Fibroblast of pulmonary artery (primary cell): ENCODE measurements at regions not wholly inside any gene's neighbourhood (a gene's known extent, or its start where the extent isn't known, plus 50 kb on each side); places are given as distances from the start of the nearest gene placed in this dataset.
A peak's percentile ranks its signal among the peaks of the same experiment; 100 is the strongest.
"Not testable (repeated sequence)": the region's sequence is repeated elsewhere in the genome, so short reads cannot be mapped to it uniquely, and the experiment has no call there.

Experiments
- DNase-seq: peaks from one replicate; pipeline ENCODE4 v3.0.0-alpha.2; 2010; ENCODE audit warnings: low read depth
- H3K4me3 ChIP-seq: replicated peaks from 2 replicates; pipeline ENCODE4 v1.5.1; 2011; ENCODE audit warnings: low read depth, mild to moderate bottlenecking, control low read depth, low read length, moderate library complexity
- TF ChIP-seq, protein P1 (sequence below): IDR thresholded peaks from 2 replicates; pipeline ENCODE4 v1.5.1; 2011; ENCODE audit warnings: mild to moderate bottlenecking, control low read depth, low read length, inconsistent platforms; ENCODE audit errors: missing control alignments

DNA sequence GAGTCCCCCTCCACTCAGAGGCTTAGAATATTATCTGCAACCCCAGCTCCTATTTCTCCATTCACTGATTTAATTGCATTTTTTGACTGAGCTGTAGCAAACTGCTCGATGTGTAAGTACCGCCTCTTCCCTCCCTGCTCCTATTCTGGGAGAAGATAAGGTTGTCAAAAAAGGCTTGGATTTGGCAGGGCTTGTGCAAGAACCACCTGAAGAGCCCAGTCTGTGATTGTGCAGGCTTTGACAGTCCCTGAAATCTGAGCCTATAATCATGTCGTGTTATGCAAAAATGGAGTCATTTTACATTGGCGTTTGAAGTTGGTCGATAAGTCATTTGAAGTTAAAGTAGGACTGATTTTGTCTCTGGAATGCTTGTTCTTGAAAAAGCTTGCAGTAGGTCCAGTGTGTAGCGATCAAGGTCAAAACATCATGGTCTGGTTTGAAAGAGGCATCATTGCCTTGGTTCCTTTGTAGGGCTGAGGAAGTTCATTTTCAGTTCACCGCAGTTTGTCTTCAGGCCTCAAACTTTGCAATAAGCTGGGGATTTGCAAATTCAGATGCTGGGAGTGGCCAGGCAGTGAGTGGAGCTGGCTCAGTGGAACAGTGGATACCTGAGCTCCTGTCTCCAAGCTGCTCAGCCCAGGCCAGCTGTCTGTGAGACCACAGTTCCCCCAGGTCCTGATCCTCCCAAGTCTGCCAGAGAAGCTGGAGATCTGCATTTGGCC, 68.8 kb downstream of the KATNIP start:
- no peak overlapping the region for H3K4me3 ChIP-seq
- TF ChIP-seq, protein P1, sequence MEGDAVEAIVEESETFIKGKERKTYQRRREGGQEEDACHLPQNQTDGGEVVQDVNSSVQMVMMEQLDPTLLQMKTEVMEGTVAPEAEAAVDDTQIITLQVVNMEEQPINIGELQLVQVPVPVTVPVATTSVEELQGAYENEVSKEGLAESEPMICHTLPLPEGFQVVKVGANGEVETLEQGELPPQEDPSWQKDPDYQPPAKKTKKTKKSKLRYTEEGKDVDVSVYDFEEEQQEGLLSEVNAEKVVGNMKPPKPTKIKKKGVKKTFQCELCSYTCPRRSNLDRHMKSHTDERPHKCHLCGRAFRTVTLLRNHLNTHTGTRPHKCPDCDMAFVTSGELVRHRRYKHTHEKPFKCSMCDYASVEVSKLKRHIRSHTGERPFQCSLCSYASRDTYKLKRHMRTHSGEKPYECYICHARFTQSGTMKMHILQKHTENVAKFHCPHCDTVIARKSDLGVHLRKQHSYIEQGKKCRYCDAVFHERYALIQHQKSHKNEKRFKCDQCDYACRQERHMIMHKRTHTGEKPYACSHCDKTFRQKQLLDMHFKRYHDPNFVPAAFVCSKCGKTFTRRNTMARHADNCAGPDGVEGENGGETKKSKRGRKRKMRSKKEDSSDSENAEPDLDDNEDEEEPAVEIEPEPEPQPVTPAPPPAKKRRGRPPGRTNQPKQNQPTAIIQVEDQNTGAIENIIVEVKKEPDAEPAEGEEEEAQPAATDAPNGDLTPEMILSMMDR: no peak
- DNase-seq: no peak

DNA sequence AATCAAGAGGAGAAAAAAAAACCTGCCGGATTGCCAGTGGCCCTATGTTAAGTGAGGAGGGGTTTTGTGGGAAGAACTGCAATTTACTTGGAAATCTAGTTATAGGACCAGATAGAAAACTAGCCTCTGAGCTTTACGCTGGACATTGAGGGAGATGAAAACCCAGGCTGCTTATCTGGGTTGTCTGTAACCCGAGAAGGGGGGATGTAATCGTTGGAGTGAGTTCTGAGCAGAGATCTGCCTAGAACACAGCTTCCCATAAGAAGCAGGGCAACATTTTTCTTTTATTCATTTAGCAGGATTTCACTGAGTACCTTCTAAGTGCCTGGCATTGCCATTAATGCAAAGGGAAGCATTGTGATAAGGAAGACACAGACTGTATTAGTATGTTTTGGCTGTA, 70.6 kb downstream of the KATNIP start:
- no peak for DNase-seq
- TF ChIP-seq, protein P1: no peak
- no peak overlapping the region for H3K4me3 ChIP-seq

DNA sequence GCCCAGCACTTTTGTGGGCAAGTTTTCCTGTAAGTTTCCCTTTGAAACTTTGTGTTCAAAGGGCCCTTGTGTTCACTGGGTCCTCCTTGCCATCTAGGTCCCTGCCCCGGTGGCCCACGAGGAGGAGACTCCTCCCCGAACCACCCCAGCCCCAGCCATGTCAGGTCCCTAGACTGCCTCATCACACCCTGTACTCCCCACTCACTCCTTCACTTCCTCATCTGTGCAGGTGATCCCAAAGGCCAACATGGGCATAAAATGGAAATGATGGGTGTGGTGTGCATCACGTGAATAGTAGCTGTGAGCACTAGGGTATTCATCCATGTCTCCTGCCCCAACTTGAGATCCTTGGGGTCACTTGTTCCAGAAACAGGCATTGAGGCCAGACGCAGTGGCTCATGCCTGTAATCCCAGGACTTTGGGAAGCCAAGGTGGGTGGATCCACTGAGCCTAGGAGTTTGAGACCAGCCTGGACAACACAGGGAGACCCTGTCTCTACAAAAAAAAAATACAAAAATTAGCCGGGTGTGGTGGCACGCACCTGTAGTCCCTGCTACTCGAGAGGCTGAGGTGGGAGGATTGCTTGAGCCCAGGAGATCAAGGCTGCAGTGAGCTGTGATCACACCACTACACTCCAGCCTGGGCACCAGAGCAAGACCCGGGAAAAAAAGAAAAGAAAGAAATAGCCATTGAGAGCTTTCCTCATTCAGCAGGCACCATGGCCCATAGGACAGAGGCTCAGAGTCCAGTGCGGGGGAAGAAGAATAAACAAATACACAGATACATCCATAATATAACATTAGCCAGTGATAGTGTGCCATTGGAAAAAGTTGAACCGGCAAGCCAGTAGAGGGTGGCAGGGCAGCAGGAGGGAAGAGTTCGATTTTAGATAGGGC, 74.5 kb downstream of the KATNIP start:
- H3K4me3 ChIP-seq: no peak overlapping the region
- DNase-seq: no peak
- TF ChIP-seq, protein P1: no peak

DNA sequence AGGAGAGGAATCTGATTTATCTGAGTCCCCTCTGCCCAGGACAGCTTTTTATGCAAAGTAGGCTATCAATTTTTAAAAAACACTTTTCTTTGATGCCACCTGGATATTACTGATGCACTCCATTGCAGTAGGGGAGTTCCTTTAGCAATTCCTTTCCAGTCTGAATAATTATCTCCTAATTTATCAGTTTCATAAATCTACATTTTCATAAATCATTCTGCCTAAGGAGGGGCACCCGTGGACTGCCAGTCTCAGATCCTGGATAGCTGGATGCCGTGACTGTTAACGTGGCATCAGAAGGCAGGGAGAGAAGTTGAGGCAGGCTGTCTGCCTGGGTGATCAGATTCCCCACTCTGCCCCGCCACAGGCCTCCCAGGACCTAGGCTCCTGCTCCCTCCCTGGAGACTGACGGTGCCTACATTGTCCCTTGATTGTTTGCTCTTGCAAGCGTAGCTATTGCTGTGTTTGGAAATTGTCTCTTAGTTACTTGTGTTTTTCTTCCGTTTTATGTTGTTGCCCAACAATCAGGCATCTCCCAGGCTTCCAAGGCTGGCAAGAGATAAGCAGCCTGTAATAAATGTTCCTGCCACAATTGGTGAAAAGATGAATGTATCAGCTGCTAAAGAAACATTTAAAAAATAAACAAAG, 75.2 kb downstream of the KATNIP start:
- H3K4me3 ChIP-seq: no peak overlapping the region
- TF ChIP-seq, protein P1: no peak
- peak; percentile 87 for DNase-seq

GRCh38 chr16:27627136-27627535, 77.2 kb downstream of the KATNIP start:
- no peak overlapping the region for H3K4me3 ChIP-seq
- TF ChIP-seq, protein P1: no peak
- DNase-seq: no peak

- H3K4me3 ChIP-seq: no peak overlapping the region
- TF ChIP-seq, protein P1: no peak
- DNase-seq: no peak
Measured at GRCh38 chr16:27628241-27628942, 78.4 kb downstream of the KATNIP start.

- DNase-seq, H3K4me3 ChIP-seq: not testable (repeated sequence)
Measured at GRCh38 chr16:27628943-27629462, 79.1 kb downstream of the KATNIP start.
